Spleen (tissue), 7 donors: ENCODE measurements at regions not wholly inside any gene's neighbourhood (a gene's known extent, or its start where the extent isn't known, plus 50 kb on each side); places are given as distances from the start of the nearest gene placed in this dataset.

Experiments
- POLR2A ChIP-seq, 3 donors: fragments of 450-650 bp; IDR thresholded peaks; one replicate each; pipeline ENCODE4 v1.5.1; 2017; ENCODE audit warnings: antibody characterized with exemption in 3 of 3, mild to moderate bottlenecking in 1 of 3
- TF ChIP-seq, protein P1 (sequence below), 11 experiments: fragments of 200-600 bp in 7 of 11; fragments of 450-650 bp in 4 of 11; sonication (generic) in 4 of 11; IDR thresholded peaks in 8 of 11; conservative IDR thresholded peaks in 3 of 11; 1 replicate in 7 of 11; 2 replicates in 4 of 11; pipeline versions ENCODE4 v1.4.0 to v1.8.0; 2016 to 2021; ENCODE audit warnings: antibody characterized with exemption in 11 of 11, inconsistent platforms in 4 of 11, mild to moderate bottlenecking in 1 of 11
- donor health status: DM: no; HTN: no; CAD: no; lungs with moderate emphysema.
- donor health status: DM: no; HTN: no; CAD: no.
- donor health status: DM: no; HTN: no; CAD: no.

DNA sequence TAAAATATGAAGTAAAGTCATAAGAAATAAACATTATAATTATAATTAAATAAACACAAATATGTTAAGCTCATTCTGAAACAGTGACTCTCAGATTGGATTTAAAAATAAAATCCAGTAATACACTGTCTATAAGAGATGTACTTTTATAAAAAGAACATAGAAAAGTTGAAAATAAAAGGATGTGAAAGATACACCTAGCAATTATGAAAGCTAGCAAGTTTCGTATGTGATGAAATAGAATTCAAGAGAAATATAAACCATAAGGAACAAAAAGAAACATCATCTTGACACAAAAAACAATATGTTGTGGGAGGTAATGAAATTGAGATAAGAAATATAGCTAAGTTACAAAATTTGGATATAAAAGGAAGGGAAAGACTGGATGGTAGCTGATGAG is 128.6 kb upstream of the CNR1 start:
- TF ChIP-seq, protein P1, sequence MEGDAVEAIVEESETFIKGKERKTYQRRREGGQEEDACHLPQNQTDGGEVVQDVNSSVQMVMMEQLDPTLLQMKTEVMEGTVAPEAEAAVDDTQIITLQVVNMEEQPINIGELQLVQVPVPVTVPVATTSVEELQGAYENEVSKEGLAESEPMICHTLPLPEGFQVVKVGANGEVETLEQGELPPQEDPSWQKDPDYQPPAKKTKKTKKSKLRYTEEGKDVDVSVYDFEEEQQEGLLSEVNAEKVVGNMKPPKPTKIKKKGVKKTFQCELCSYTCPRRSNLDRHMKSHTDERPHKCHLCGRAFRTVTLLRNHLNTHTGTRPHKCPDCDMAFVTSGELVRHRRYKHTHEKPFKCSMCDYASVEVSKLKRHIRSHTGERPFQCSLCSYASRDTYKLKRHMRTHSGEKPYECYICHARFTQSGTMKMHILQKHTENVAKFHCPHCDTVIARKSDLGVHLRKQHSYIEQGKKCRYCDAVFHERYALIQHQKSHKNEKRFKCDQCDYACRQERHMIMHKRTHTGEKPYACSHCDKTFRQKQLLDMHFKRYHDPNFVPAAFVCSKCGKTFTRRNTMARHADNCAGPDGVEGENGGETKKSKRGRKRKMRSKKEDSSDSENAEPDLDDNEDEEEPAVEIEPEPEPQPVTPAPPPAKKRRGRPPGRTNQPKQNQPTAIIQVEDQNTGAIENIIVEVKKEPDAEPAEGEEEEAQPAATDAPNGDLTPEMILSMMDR (IDR thresholded peaks at IDR 0.05 in 8 of 11, conservative IDR thresholded peaks at IDR 0.05 in 3 of 11) = no peak
- TF ChIP-seq POLR2A (IDR thresholded peaks at IDR 0.05) = no peak
